ENCODE measurements at regions not wholly inside any gene's neighbourhood (a gene's known extent, or its start where the extent isn't known, plus 50 kb on each side); places are given as distances from the start of the nearest gene placed in this dataset.

GRCh38 chr1:55585402-55585792 is 370.2 kb upstream of the USP24 start:
- DNase-seq (ENCODE audit: low read depth): no peak

DNA sequence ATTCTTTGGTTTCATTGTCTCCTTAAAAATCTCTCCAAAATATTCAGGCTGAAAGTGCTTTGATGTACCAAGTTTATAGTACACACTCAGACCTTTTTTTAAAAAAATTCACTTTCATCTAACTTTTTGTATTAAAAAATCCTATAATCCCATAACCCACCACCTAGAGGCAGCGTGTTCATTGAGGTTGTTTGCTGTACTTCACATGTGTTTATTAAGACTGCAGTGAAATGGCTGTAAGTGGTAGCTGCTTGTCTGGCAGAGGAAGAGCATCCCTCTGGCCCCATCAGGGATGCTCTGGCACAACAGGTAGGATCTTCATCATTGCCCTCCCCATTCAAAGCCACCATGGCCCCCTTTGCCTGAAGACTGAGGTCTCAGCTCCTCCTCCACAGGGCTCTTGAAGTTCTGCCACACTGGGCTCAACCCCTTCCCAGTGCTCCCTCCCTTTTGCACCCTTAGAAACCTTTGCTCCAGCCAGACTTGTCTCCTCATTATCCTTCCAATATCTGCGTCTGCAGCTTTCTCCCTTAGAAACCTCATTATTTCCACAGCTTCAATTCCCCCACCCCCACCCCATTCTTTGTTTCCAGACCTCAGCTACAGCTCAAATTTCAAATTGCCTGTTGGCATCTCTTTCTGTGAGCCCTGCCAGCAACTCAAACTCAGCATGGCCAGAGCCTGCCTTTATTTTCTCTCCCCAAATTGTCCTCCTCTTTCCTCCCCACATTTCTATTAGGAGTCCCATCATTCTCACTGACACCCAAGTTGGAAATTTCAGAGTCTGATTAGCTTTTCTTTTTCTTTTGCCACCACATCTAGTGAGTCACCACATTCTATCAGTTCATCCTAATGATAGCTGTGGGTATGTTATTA is 369.6 kb upstream of the USP24 start:
- DNase-seq (ENCODE audit: low read depth): peak; percentile 17

- DNase-seq (ENCODE audit: low read depth): no peak
Measured at GRCh38 chr1:55582084-55582483, 366.9 kb upstream of the USP24 start.

GRCh38 chr1:55580845-55581332 is 365.7 kb upstream of the USP24 start:
- DNase-seq (ENCODE audit: low read depth): peak; percentile 79

DNA sequence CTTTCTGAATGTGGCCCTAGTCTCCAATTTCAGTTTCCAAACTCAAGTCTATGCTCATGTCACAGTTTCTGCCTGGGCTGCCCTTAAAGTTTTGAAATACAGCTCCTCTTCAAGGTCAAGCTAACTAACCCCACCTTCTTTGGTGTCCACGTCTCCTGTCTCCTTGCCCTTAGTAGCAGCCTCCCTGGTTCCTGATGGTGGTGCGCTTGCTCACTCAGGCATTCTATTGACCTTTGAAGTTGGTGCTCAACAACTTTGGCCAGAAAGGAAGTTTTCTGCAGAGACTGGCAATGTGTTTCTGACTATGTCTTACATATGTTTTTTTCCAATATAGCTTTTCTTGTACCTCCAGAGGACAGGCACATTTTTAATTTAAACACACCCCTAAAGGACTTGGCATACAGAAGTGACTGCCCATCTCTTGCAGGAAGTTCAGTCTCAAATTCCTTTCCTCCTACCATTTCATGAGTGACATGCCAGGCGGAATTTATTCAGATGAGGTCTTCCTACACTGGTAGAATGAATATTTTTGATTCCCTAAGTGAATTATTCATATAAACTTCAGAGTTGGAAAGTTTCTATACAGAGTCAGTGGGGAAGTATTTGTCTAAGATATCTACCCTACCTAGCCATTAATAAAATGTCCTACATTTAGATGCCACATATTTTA is 364.3 kb upstream of the USP24 start:
- no peak for DNase-seq (ENCODE audit: low read depth)

DNA sequence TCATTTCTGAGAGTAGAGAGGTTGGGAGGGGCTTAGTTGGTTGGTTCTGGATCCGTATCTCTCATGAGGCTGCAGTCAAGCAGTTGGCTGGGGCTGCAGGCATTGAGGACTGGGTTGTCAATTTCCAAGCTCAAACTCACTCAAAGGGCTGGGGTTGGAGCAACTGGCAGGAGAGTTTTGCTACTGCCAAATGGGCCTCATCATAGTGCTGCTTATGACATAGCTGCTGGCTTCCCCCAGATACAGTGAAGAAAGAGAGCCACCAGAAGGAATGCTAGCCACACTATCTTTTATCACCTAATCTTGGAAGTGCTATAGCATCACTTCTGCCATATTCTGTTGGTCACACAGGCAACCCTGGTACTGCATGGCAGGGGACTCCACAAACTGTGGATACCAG is 363.5 kb upstream of the USP24 start:
- DNase-seq (ENCODE audit: low read depth): no peak

DNA sequence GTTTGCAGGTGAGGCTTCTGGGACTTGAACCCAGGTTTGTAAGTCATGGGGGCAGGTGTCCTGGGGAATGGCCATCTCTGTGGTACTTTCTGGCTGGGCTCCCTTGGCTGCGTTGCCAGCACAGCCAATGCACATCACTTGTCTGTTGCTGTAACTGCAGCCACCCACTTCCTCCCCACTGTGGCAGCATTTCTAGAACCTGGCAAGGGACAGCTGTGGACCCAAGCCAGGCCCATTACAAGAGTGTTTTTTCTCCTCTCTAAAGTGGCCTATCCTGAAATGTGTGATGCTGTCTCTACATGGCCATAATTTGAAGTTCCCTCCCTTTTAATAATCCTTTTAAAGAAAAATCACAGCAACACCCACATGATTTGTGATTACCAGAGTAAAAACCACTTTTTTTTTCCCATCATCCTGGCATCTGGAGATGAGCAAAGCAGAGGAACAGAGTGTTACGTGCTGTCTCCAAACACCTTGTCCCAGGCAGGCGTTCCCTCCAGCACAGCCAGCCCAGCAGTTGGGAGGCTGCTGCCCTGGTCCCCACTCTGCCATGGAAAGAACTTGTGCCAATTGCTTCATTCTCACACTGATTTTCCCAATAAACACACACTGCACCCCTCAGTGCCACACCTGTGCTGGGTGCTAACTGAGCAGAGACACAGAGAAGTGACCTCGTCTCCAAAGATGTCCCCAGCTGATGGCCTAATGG is 360.6 kb upstream of the USP24 start:
- DNase-seq (ENCODE audit: low read depth): no peak

DNA sequence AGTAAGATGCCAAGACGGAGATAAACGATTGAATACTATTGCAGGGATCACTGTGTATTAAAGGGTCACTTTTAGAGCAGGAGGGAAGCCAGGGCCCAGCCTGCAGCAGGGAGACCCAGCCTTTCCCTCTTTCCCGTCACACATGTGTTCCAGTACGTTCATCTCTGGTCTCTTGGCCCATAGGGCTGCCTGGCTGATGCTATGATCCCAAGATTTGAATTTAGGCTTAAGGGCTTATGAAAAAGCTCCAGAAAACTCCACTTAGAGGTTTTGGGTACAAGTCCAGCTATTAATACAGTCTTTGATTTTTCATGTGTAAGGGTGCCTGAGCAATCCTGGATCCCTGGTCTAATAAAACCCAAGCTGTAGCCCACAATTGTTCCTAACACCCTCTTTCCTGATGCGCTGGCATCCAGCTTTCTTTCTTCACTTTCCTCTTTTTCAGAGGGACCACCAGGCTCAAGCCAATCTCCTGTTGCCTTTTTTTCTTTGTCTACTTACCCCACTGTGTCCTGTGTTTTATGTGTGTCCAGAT is 359.6 kb upstream of the USP24 start:
- DNase-seq (ENCODE audit: low read depth): no peak

DNA sequence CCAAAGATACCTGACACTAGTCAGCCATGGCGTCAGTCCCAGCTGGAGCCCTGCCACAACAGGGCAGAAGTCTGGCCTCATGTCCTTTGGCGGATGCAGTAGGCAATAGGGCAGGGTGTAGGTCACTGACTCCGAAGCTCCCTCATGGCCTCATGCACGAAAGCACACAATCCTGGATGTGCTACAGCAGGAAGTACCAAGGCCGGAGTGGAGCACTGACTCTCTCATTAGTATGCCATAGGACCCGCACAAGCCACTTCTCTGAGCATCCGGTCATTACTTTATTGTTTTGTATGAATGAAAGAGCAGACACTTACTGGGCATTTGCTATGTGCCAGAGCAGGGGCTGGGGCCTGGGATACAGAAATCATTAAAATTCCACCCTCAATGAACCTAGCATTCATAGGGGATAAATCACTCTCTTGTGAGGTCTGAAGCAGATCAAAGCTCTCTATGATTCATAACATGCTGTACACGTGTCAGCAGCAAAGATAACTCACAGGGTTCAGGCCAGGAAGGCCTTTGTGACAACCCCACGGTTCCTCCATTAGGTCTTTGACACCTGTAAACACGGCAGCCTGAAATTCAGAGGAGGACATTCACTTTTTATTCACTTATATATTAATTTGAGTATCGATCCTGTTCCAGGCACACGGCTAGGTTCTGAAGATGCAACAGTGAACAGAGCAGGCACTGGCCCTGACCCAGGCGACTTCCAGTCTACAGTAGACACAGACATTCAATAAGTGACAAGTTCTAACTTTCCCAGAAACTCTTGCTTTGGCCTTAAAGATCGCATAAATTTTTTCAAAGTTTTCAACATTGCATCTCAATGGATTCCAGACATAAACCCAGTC is 357.9 kb upstream of the USP24 start:
- DNase-seq (ENCODE audit: low read depth): peak; percentile 87

DNA sequence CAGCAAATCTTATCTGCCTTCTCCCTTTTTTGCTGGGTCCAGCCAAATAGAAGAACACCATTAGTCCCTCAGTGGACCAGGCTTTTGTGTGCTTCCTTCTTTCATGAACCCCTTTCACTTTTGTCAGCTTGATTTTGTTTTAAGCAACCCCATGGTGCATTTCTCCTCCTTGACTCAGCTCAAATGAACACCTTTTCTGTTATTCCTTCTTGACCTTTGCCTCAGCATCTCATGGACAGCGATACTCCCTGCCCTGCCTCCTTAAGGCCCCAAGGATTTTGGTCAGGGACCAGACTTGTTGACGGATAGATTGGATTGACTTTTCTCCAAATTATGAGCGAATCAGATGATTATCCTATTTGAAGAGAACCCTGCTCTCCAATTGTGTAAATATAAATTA is 356.6 kb upstream of the USP24 start:
- DNase-seq (ENCODE audit: low read depth): no peak

GRCh38 chr1:55569417-55569816 is 354.3 kb upstream of the USP24 start:
- no peak for DNase-seq (ENCODE audit: low read depth)

DNA sequence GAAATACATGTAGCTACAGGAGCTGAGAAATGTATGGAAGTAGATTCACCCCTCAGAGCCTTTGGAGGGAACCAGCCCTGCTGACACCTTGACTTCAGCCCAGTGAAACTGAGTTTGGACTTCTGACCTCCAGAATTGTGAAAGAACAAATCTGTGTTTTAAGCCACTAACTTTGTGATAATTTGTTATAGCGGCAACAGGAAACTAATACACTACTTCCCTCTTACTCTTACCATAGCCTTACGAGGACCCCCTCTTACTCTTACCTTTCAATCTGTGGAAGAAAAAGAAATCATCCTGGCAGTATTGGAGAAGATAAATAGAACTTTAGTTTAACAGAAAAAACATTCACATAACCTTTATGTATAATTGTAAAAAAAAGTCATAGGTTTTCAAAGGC is 353.6 kb upstream of the USP24 start:
- no peak for DNase-seq (ENCODE audit: low read depth)

DNA sequence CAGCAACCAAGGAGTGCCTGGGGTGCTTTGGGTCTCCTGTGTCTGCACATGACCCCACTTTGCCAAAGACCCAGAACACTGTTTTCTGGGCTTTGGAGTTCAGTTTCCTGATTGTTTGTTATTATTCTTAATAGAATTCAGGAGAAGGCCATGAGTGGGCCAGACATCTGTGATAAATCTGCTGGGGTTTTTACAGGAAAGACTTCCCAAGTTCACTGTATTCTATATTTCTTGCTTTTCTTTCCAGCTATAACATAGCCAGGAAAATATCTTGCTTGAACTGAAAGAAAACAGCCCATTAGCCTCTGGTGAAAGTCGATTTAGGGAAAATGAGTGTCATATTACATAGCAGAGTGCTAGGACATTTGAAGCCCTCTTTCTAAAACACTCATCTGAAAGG is 345.1 kb upstream of the USP24 start:
- DNase-seq (ENCODE audit: low read depth): no peak

GRCh38 chr1:55559842-55560241 is 344.7 kb upstream of the USP24 start:
- DNase-seq (ENCODE audit: low read depth): no peak

DNA sequence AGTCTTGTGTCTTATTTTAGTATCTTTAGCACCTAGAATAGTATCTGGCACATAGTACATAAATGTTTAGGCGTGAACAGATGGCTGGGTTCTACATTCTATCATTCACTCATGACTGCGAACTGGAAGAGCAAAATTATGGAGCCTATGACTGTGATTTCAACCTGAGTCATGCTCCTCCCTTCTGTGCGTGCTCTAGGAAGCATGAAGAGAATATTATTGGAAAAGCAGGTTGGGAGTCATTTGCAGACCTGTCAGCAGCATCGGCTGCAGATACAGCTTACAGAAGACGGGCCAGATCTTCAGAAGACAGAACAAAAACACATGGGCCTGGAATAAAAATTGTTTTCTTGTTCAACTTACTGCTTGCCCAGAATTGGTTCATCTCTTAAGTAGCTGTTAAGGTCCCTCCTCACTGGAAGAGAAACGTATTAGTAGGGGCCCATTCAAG is 344.0 kb upstream of the USP24 start:
- peak; percentile 18 for DNase-seq (ENCODE audit: low read depth)

- DNase-seq (ENCODE audit: low read depth): no peak
Measured at GRCh38 chr1:55558515-55558914, 343.4 kb upstream of the USP24 start.

GRCh38 chr1:55555956-55556725 is 341.0 kb upstream of the USP24 start:
- no peak for DNase-seq (ENCODE audit: low read depth)

DNA sequence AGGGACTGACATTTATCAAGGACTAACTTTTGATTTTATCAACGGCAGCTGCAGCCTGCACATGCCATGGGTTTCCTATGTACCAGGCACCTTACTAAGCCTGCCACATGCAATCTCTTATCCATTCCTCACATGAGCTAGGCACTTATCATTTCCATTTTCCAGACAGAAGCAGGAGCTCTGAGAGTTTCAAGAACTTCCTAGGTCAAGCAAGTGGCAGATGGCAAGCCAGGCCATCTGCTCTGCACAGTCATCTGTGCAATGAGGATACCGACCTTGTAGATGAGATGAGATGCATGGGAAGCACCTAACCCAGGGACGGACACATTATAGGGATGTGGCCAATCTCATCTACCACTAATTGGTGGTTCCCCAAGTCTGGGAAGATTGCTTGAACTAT is 339.4 kb upstream of the USP24 start:
- DNase-seq (ENCODE audit: low read depth): no peak

DNA sequence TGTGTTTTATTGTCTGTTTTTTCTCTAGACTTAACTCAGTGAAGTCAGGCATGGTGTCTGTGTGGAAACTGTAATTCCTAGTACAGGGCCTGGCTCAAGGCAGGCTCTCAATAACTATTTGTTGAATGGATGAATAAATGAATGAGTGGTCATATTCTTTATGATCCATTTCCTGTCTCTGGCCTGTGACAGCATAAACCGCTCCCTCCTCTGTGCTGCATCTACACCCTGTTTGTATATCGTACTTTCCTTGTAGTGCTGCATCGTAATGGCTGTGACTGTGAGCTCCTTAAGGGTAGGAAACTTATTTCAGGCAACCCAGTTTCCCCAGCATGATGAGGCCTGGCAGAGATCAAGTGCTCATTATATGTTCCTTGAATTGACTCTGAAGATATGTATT is 337.5 kb upstream of the USP24 start:
- no peak for DNase-seq (ENCODE audit: low read depth)

- DNase-seq (ENCODE audit: low read depth): no peak
Measured at GRCh38 chr1:55547405-55547804, 332.2 kb upstream of the USP24 start.

DNA sequence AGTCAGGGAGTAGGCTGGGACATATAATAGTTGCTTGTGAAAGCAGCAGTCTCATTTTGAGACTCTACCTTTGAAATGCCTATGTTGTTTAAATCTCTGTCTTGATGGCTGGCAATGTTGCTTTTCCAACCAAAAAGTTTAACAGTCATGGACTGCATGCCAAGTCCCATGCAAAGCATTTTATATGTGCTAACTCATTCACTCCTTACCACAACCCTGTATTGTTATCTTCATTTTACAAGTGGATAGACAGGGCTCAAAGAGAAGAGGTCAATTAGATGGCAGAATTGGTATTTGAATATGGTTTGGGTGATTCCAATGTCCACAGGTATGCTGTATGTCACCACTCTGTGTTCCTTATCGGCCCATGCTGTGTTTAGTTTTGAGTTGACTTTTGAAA is 331.4 kb upstream of the USP24 start:
- DNase-seq (ENCODE audit: low read depth): no peak

Measured in renal cortical epithelial cell (primary cell).